OCI-LY7 (cell line): ENCODE measurements at regions not wholly inside any gene's neighbourhood (a gene's known extent, or its start where the extent isn't known, plus 50 kb on each side); places are given as distances from the start of the nearest gene placed in this dataset.

Experiments
- CTCF ChIP-seq: fragments of 200-600 bp; sonication (generic); conservative IDR thresholded peaks from 2 replicates; pipeline ENCODE4 v1.5.1; 2014; ENCODE audit warnings: mild to moderate bottlenecking, antibody characterized with exemption, low read length, moderate library complexity, mixed read lengths
- EZH2phosphoT487 ChIP-seq: fragments of 200-600 bp; sonication (generic); IDR thresholded peaks from 2 replicates; pipeline ENCODE4 v1.6.1; 2018; ENCODE audit warnings: low read depth, borderline replicate concordance, mild to moderate bottlenecking, mixed run types, antibody characterized with exemption, low read length, moderate library complexity, mixed read lengths

GRCh38 chr2:55114597-55114996, 64.3 kb upstream of the RTN4 start:
- no peak for TF ChIP-seq CTCF
- no peak for TF ChIP-seq EZH2phosphoT487
